Chondrocyte (in vitro differentiated cells): ENCODE measurements at regions not wholly inside any gene's neighbourhood (a gene's known extent, or its start where the extent isn't known, plus 50 kb on each side); places are given as distances from the start of the nearest gene placed in this dataset.

Source experiments
- DNase-seq: peaks from one replicate; pipeline ENCODE4 v3.0.0; 2021; ENCODE audit warnings: mixed read lengths, low spot score
- H3K27ac Mint-ChIP-seq: one replicate; pipeline ENCODE4 v1.8.0; 2021; ENCODE audit warnings: mild to moderate bottlenecking, moderate library complexity, mixed read lengths; ENCODE audit not compliant: unreplicated experiment
- H3K27me3 Mint-ChIP-seq: 2 replicates; pipeline ENCODE4 v1.8.0; 2021; ENCODE audit warnings: low read depth, mixed read lengths
- H3K36me3 Mint-ChIP-seq: 2 replicates; pipeline ENCODE4 v1.8.0; 2021; ENCODE audit warnings: low read depth, mixed read lengths
- H3K4me1 Mint-ChIP-seq: 2 replicates; pipeline ENCODE4 v1.8.0; 2021; ENCODE audit warnings: low read depth, mild to moderate bottlenecking, mixed read lengths
- H3K4me3 Mint-ChIP-seq: one replicate; pipeline ENCODE4 v1.8.0; 2021; ENCODE audit warnings: mild to moderate bottlenecking, moderate library complexity, mixed read lengths; ENCODE audit not compliant: unreplicated experiment
- H3K9me3 Mint-ChIP-seq: 2 replicates; pipeline ENCODE4 v1.8.0; 2021; ENCODE audit warnings: low read depth, mixed read lengths
- TF ChIP-seq, protein P1 (sequence below): fragments of 200-600 bp; sonication (generic); IDR thresholded peaks from 2 replicates; pipeline ENCODE4 v1.5.0; 2021; ENCODE audit warnings: antibody characterized with exemption, mild to moderate bottlenecking, moderate library complexity

- no peak for DNase-seq
- no peaks in the 10 kb centered on the region for H3K9me3 Mint-ChIP-seq
- peaks cover 9% of the 10 kb centered on the region for H3K27me3 Mint-ChIP-seq
- no peaks in the 10 kb centered on the region for H3K4me1 Mint-ChIP-seq
- H3K27ac Mint-ChIP-seq: no peak overlapping the region
- TF ChIP-seq, protein P1, sequence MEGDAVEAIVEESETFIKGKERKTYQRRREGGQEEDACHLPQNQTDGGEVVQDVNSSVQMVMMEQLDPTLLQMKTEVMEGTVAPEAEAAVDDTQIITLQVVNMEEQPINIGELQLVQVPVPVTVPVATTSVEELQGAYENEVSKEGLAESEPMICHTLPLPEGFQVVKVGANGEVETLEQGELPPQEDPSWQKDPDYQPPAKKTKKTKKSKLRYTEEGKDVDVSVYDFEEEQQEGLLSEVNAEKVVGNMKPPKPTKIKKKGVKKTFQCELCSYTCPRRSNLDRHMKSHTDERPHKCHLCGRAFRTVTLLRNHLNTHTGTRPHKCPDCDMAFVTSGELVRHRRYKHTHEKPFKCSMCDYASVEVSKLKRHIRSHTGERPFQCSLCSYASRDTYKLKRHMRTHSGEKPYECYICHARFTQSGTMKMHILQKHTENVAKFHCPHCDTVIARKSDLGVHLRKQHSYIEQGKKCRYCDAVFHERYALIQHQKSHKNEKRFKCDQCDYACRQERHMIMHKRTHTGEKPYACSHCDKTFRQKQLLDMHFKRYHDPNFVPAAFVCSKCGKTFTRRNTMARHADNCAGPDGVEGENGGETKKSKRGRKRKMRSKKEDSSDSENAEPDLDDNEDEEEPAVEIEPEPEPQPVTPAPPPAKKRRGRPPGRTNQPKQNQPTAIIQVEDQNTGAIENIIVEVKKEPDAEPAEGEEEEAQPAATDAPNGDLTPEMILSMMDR: no peak
- H3K4me3 Mint-ChIP-seq: no peak overlapping the region
- H3K36me3 Mint-ChIP-seq: no peaks in the 10 kb centered on the region
Observed at GRCh38 chr7:121745856-121746255, 127.1 kb upstream of the PTPRZ1 start.

GRCh38 chr7:121744877-121745276 lies 128.1 kb upstream of the PTPRZ1 start:
- H3K27me3 Mint-ChIP-seq: peaks cover 5% of the 10 kb centered on the region
- no peaks in the 10 kb centered on the region for H3K9me3 Mint-ChIP-seq

DNA sequence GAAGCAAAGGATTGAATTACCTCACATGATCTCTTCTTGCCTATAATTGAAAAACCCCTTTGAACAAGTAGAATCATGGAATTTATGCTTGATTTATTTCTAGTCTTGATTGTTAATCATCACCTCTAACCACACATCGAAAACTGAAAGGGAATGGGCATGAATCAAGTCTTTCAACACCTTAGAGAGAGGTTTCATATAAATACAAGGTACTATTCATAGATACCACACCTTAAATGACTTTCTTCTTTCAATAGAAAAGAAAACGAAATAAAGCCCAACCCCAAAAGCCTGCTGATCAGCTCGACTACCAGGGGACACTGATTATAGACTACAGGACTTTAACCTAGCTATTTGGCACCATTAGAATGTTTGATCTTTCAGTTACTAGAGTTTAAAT lies 128.6 kb upstream of the PTPRZ1 start:
- Mint-ChIP-seq H3K4me1 (no peaks in the 10 kb centered on the region), H3K27me3 (peaks cover 2% of the 10 kb centered on the region), H3K27ac (no peak overlapping the region), H3K36me3 (no peaks in the 10 kb centered on the region), H3K9me3 (no peaks in the 10 kb centered on the region), H3K4me3 (no peak overlapping the region)
- TF ChIP-seq, protein P1: no peak
- DNase-seq: no peak

More at GRCh38 chr7:121744877-121745276, 128.1 kb upstream of the PTPRZ1 start:
- no peaks in the 10 kb centered on the region for H3K36me3 Mint-ChIP-seq
- H3K4me3 Mint-ChIP-seq: no peak overlapping the region
- no peak overlapping the region for H3K27ac Mint-ChIP-seq
- no peak for DNase-seq
- TF ChIP-seq, protein P1: no peak
- no peaks in the 10 kb centered on the region for H3K4me1 Mint-ChIP-seq

DNA sequence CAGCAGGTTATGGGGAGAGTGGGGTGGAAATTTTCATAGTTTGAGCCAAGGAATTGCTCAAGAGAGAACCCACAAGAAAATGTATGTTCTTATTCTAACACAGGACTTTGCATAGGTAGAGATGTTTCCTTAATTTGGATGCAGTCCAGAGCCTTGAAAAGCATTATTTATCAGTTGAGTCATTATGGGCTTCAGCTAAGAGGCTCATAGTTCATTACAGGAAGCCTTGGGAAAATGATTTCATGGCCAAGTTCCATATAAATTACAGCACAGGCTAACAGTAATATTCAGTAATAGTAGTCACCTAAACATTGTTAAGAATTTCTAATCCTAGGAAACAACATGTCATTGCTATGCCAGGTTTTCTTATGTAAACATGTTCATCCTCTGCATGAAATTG lies 131.1 kb upstream of the PTPRZ1 start:
- H3K4me3 Mint-ChIP-seq: no peak overlapping the region
- no peaks in the 10 kb centered on the region for H3K9me3 Mint-ChIP-seq
- DNase-seq: no peak
- peaks cover 3% of the 10 kb centered on the region for H3K27me3 Mint-ChIP-seq
- TF ChIP-seq, protein P1: no peak
- H3K27ac Mint-ChIP-seq: no peak overlapping the region
- no peaks in the 10 kb centered on the region for H3K4me1 Mint-ChIP-seq
- no peaks in the 10 kb centered on the region for H3K36me3 Mint-ChIP-seq

GRCh38 chr7:121739465-121739864 lies 133.5 kb upstream of the PTPRZ1 start:
- H3K4me1 Mint-ChIP-seq: no peaks in the 10 kb centered on the region
- TF ChIP-seq, protein P1: no peak
- H3K9me3 Mint-ChIP-seq: no peaks in the 10 kb centered on the region
- H3K36me3 Mint-ChIP-seq: no peaks in the 10 kb centered on the region
- DNase-seq: no peak
- H3K27me3 Mint-ChIP-seq: peaks cover 3% of the 10 kb centered on the region
- H3K27ac Mint-ChIP-seq: no peak overlapping the region
- H3K4me3 Mint-ChIP-seq: no peak overlapping the region
